Spleen (tissue), 7 donors: ENCODE measurements at regions not wholly inside any gene's neighbourhood (a gene's known extent, or its start where the extent isn't known, plus 50 kb on each side); places are given as distances from the start of the nearest gene placed in this dataset.

Experiments
- POLR2A ChIP-seq, 3 donors: fragments of 450-650 bp; IDR thresholded peaks; one replicate each; pipeline ENCODE4 v1.5.1; 2017; ENCODE audit warnings: antibody characterized with exemption in 3 of 3, mild to moderate bottlenecking in 1 of 3
- POLR2AphosphoS5 ChIP-seq, 3 donors: sonication (generic); formaldehyde crosslinking; IDR thresholded peaks; one replicate each; pipeline ENCODE4 v1.5.1; 2017; ENCODE audit warnings: antibody characterized with exemption in 3 of 3
- TF ChIP-seq, protein P1 (sequence below), 11 experiments: fragments of 200-600 bp in 7 of 11; fragments of 450-650 bp in 4 of 11; sonication (generic) in 4 of 11; IDR thresholded peaks in 8 of 11; conservative IDR thresholded peaks in 3 of 11; 1 replicate in 7 of 11; 2 replicates in 4 of 11; pipeline versions ENCODE4 v1.4.0 to v1.8.0; 2016 to 2021; ENCODE audit warnings: antibody characterized with exemption in 11 of 11, inconsistent platforms in 4 of 11, mild to moderate bottlenecking in 1 of 11
- donor health status: DM: no; HTN: no; CAD: no; lungs with moderate emphysema.
- donor health status: DM: no; HTN: no; CAD: no.
- donor health status: DM: no; HTN: no; CAD: no.

DNA sequence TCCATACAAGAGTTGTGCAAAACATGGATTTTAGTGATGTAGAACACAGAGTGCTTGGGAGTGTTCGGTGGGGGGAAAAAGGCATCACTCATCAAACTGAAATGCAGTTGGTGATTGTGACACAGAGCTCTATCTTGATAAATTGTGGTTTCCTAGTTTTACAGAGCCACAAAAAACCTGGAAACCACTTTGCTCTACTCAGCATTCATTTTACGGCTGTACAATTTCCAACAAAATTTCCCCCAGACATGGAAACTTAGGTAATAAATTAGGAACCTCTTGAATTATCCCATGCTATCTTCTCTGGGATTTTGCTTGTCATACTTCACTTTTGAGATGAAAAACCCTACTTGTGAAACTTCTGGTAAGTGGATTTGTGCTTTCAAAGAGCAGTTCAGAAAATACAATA lies 614.9 kb upstream of the FZD8 start:
- TF ChIP-seq, protein P1, sequence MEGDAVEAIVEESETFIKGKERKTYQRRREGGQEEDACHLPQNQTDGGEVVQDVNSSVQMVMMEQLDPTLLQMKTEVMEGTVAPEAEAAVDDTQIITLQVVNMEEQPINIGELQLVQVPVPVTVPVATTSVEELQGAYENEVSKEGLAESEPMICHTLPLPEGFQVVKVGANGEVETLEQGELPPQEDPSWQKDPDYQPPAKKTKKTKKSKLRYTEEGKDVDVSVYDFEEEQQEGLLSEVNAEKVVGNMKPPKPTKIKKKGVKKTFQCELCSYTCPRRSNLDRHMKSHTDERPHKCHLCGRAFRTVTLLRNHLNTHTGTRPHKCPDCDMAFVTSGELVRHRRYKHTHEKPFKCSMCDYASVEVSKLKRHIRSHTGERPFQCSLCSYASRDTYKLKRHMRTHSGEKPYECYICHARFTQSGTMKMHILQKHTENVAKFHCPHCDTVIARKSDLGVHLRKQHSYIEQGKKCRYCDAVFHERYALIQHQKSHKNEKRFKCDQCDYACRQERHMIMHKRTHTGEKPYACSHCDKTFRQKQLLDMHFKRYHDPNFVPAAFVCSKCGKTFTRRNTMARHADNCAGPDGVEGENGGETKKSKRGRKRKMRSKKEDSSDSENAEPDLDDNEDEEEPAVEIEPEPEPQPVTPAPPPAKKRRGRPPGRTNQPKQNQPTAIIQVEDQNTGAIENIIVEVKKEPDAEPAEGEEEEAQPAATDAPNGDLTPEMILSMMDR (IDR thresholded peaks at IDR 0.05 in 8 of 11, conservative IDR thresholded peaks at IDR 0.05 in 3 of 11) = no peak
- TF ChIP-seq POLR2AphosphoS5 (IDR thresholded peaks at IDR 0.05) (no peak), POLR2A (IDR thresholded peaks at IDR 0.05) (no peak)
